Esophagus muscularis mucosa (tissue), 4 donors: ENCODE measurements at regions not wholly inside any gene's neighbourhood (a gene's known extent, or its start where the extent isn't known, plus 50 kb on each side); places are given as distances from the start of the nearest gene placed in this dataset.
"Not testable (repeated sequence)": the region's sequence is repeated elsewhere in the genome, so short reads cannot be mapped to it uniquely, and the experiment has no call there.

Experiments used
- DNase-seq: peaks from one replicate; pipeline ENCODE4 v3.0.0-alpha.2; 2017; ENCODE audit errors: extremely low spot score
- H3K27ac ChIP-seq, 4 donors: fragments of 200-600 bp; sonication (generic); replicated peaks in 1 of 4; 1 replicate in 3 of 4; 2 replicates in 1 of 4; pipeline ENCODE4 v1.5.1; 2016 to 2019; ENCODE audit warnings: mild to moderate bottlenecking in 1 of 4
- H3K27me3 ChIP-seq, 4 donors: fragments of 200-600 bp; sonication (generic); one replicate each; pipeline versions ENCODE4 v1.5.1 to v1.6.0; 2016 to 2019
- H3K36me3 ChIP-seq, 4 donors: fragments of 200-600 bp; sonication (generic); one replicate each; pipeline ENCODE4 v1.5.1; 2016 to 2019
- H3K4me1 ChIP-seq, 4 donors: fragments of 200-600 bp; sonication (generic); one replicate each; pipeline ENCODE4 v1.5.1; 2016 to 2019
- H3K4me3 ChIP-seq, 4 donors: fragments of 200-600 bp; sonication (generic); 1 replicate in 2 of 4; 2 replicates in 2 of 4; pipeline ENCODE4 v1.5.1; 2016 to 2019; ENCODE audit warnings: mild to moderate bottlenecking in 4 of 4, moderate library complexity in 1 of 4
- H3K9me3 ChIP-seq, 4 donors: fragments of 200-600 bp; sonication (generic); 1 replicate in 3 of 4; 2 replicates in 1 of 4; pipeline ENCODE4 v1.5.1; 2016 to 2019
- EP300 ChIP-seq: sonication (generic); formaldehyde crosslinking; IDR thresholded peaks from one replicate; pipeline ENCODE4 v1.6.1; 2017; ENCODE audit warnings: antibody characterized with exemption
- POLR2A ChIP-seq: fragments of 450-650 bp; IDR thresholded peaks from one replicate; pipeline ENCODE4 v1.6.1; 2017; ENCODE audit warnings: antibody characterized with exemption, moderate library complexity, mild to moderate bottlenecking, low read depth
- POLR2AphosphoS5 ChIP-seq, 2 donors: sonication (generic); formaldehyde crosslinking; IDR thresholded peaks; one replicate each; pipeline ENCODE4 v1.6.1; 2017; ENCODE audit warnings: antibody characterized with exemption in 2 of 2
- WGBS: methylation state at CpG from one replicate; pipeline ENCODE4 v1.1.5; 2018; 5-methylcytosine and 5-hydroxymethylcytosine counted together
- intact Hi-C: fragments of 100-400 bp; cut with DNase I; formaldehyde crosslinking; loops from one replicate; pipeline ENCODE4 v1.15.1; 2023
- TF ChIP-seq, protein P1 (sequence below), 3 experiments: fragments of 200-600 bp in 2 of 3; fragments of 450-650 bp in 1 of 3; sonication (generic) in 2 of 3; IDR thresholded peaks; one replicate each; pipeline ENCODE4 v1.5.1; 2017 to 2019; ENCODE audit warnings: antibody characterized with exemption in 3 of 3, mild to moderate bottlenecking in 2 of 3, moderate library complexity in 1 of 3

DNA sequence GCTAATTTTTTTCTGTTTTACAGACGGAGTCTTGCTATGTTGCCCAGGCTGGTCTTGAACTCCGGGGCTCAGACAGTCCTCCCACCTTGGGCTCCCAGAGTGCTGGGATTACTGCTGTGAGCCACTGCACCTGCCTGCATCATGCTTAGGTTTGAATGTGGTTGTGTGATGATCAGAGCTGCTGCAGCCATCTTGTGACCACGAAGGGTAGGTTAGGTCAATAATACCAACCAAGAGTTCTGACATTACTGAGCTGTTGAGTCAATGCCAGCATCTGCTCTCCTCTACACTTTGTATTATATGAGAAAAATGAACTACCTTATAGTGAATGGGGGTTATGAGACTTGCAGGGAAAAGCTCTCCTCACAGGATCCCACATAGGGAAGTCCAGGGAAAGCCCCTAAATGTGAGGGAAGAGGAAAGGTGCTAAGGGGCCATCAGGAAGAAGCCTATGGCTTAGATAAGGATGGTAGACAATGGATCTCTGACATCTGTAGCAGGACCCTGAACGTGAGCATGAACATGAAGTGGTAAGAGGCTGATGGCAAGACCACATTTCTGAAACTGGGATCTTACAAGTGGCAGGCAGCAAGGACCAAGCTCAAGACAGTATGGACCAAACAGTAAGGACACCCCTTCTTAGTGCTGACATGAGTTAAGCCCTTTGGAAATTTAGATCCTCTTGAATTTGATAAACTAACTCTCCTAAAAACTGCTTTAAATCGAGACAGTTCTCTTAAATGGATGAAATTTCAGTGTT is 75.7 kb upstream of the ZNF169 start:
- intact Hi-C loops = no loop called here

DNA sequence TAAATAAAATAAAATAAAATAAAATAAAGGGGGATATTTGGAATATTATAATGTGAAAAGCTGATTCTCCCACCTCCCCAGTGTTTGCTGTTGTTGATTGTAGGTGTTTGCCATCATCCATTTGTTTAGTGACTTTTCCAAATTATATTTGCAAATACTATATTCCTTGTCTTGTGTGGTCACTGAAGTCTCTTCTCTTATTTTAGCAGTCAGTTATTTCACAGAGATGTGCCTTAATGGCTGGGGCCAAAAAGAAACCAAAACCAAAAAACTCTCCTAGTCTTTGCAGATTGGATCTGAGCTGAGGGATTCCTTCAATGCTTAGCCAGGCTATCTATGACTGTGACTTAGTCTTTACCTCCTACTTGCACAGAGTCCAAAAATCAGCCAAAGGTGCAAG is 70.9 kb upstream of the ZNF169 start:
- Histone ChIP-seq H3K4me1 (peaks cover 0 to 2% (median 0%) of the 10 kb centered on the region in 4 donors), H3K27me3 (no peaks in the 10 kb centered on the region), H3K36me3 (peaks cover 0 to 21% (median 13%) of the 10 kb centered on the region in 4 donors), H3K9me3 (peaks cover 0 to 9% (median 3%) of the 10 kb centered on the region in 4 donors), H3K4me3 (no peak overlapping the region), H3K27ac (no peak overlapping the region)
- intact Hi-C loops = no loop called here
- TF ChIP-seq EP300 = no peak
- TF ChIP-seq POLR2A = no peak
- TF ChIP-seq, protein P1, sequence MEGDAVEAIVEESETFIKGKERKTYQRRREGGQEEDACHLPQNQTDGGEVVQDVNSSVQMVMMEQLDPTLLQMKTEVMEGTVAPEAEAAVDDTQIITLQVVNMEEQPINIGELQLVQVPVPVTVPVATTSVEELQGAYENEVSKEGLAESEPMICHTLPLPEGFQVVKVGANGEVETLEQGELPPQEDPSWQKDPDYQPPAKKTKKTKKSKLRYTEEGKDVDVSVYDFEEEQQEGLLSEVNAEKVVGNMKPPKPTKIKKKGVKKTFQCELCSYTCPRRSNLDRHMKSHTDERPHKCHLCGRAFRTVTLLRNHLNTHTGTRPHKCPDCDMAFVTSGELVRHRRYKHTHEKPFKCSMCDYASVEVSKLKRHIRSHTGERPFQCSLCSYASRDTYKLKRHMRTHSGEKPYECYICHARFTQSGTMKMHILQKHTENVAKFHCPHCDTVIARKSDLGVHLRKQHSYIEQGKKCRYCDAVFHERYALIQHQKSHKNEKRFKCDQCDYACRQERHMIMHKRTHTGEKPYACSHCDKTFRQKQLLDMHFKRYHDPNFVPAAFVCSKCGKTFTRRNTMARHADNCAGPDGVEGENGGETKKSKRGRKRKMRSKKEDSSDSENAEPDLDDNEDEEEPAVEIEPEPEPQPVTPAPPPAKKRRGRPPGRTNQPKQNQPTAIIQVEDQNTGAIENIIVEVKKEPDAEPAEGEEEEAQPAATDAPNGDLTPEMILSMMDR (IDR thresholded peaks at IDR 0.05) = no peak
- TF ChIP-seq POLR2AphosphoS5 (IDR thresholded peaks at IDR 0.05) = no peak
- DNase-seq = no peak

More for the DNA sequence above, 75.7 kb upstream of the ZNF169 start:
- H3K4me3 ChIP-seq = no peak overlapping the region
- TF ChIP-seq POLR2A (no peak), POLR2AphosphoS5 (IDR thresholded peaks at IDR 0.05) (no peak), EP300 (no peak)
- TF ChIP-seq, protein P1 (IDR thresholded peaks at IDR 0.05) = no peak
- H3K36me3 ChIP-seq = peaks cover 0 to 33% (median 18%) of the 10 kb centered on the region in 4 donors
- H3K4me1 ChIP-seq = peaks cover 23 to 48% (median 40%) of the 10 kb centered on the region in 4 donors
- 94% methylated on average over 5 of the region's 5 CpGs for WGBS
- no peak for DNase-seq
- H3K27me3 ChIP-seq = no peaks in the 10 kb centered on the region
- no peaks in the 10 kb centered on the region for H3K9me3 ChIP-seq
- no peak overlapping the region for H3K27ac ChIP-seq

DNA sequence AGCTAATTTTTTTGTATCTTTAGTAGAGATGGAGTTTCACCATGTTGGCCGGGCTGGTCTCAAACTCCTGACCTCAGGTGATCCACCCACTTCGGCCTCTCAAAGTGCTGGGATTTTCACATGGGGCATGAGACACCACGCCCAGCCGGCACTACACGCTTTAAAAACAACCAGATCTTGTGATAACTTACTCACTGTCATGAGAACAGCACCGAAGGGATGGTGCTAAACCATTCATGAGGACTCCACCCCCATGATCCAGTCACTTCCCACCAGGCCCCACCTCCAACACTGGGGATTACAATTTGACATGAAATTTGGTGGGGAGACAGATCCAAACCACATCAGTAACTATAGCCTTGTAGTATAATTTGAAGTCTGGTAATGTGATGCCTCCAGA is 67.4 kb upstream of the ZNF169 start:
- H3K36me3 ChIP-seq, H3K27me3 ChIP-seq, H3K4me3 ChIP-seq, DNase-seq, intact Hi-C loops, H3K27ac ChIP-seq, H3K4me1 ChIP-seq: not testable (repeated sequence)
- peaks cover 0 to 23% (median 9%) of the 10 kb centered on the region in 4 donors for H3K9me3 ChIP-seq
- WGBS = 84% methylated on average over 6 of the region's 6 CpGs

DNA sequence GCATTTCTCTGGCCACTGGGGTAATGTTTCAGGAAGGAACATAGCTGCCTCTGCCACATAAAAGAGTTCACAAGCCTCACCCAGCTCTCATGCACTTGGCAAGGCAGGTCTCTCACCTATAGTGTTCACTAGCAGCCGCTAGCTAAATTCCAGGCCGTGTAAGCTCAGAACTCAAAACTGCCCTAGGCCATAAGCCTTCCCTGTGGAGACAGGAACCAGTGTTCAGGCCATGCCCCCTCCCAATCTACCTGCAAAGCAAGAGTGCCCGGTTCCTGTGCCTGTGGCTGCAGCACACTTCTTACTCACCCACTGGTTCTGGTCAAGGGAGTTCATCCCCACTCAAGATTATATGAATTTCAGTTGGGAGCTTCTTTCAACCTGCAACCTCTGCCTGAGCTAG is 60.7 kb upstream of the ZNF169 start:
- Histone ChIP-seq H3K36me3 (peaks cover 0 to 13% (median 3%) of the 10 kb centered on the region in 4 donors), H3K9me3 (peaks cover 0 to 12% (median 6%) of the 10 kb centered on the region in 4 donors), H3K4me3 (no peak overlapping the region), H3K4me1 (no peaks in the 10 kb centered on the region), H3K27ac (no peak overlapping the region), H3K27me3 (no peaks in the 10 kb centered on the region)
- intact Hi-C loops = no loop called here
- 100% methylated on average over 3 of the region's 3 CpGs for WGBS
- TF ChIP-seq, protein P1 (IDR thresholded peaks at IDR 0.05) = no peak
- no peak for TF ChIP-seq POLR2AphosphoS5 (IDR thresholded peaks at IDR 0.05)
- no peak for TF ChIP-seq EP300
- TF ChIP-seq POLR2A = no peak
- DNase-seq = no peak

GRCh38 chr9:94199776-94200175 is 59.3 kb upstream of the ZNF169 start:
- no peak overlapping the region for H3K27ac ChIP-seq
- DNase-seq = no peak
- peaks cover 0 to 13% (median 3%) of the 10 kb centered on the region in 4 donors for H3K36me3 ChIP-seq
- TF ChIP-seq, protein P1 (IDR thresholded peaks at IDR 0.05) = no peak
- TF ChIP-seq POLR2A = no peak
- peaks cover 0 to 11% (median 5%) of the 10 kb centered on the region in 4 donors for H3K9me3 ChIP-seq
- intact Hi-C loops = no loop called here
- H3K4me1 ChIP-seq = no peaks in the 10 kb centered on the region
- H3K27me3 ChIP-seq = no peaks in the 10 kb centered on the region
- H3K4me3 ChIP-seq = no peak overlapping the region
